BE2C (cell line): ENCODE measurements at regions not wholly inside any gene's neighbourhood (a gene's known extent, or its start where the extent isn't known, plus 50 kb on each side); places are given as distances from the start of the nearest gene placed in this dataset.
A peak's percentile ranks its signal among the peaks of the same experiment; 100 is the strongest.

Source experiments
- DNase-seq: peaks from one replicate; pipeline ENCODE4 v3.0.0-alpha.2; 2020
- H3K27me3 ChIP-seq: fragments of 250-450 bp; sonication (Bioruptor Pico); 2 replicates; pipeline ENCODE4 v1.5.1; 2020; ENCODE audit warnings: mild to moderate bottlenecking
- H3K36me3 ChIP-seq: fragments of 250-450 bp; sonication (Bioruptor Pico); 2 replicates; pipeline ENCODE4 v1.5.1; 2020; ENCODE audit warnings: mild to moderate bottlenecking
- H3K4me1 ChIP-seq: fragments of 250-450 bp; sonication (Bioruptor Pico); 2 replicates; pipeline ENCODE4 v1.5.1; 2020
- H3K4me3 ChIP-seq: 2 replicates; pipeline ENCODE4 v1.5.1; 2011; ENCODE audit warnings: low read depth, low read length
- H3K9me3 ChIP-seq: fragments of 250-450 bp; sonication (Bioruptor Pico); 2 replicates; pipeline ENCODE4 v1.5.1; 2020
- TF ChIP-seq, protein P1 (sequence below): IDR thresholded peaks from 2 replicates; pipeline ENCODE4 v1.5.1; 2012; ENCODE audit warnings: mild to moderate bottlenecking, low read depth, low read length

DNA sequence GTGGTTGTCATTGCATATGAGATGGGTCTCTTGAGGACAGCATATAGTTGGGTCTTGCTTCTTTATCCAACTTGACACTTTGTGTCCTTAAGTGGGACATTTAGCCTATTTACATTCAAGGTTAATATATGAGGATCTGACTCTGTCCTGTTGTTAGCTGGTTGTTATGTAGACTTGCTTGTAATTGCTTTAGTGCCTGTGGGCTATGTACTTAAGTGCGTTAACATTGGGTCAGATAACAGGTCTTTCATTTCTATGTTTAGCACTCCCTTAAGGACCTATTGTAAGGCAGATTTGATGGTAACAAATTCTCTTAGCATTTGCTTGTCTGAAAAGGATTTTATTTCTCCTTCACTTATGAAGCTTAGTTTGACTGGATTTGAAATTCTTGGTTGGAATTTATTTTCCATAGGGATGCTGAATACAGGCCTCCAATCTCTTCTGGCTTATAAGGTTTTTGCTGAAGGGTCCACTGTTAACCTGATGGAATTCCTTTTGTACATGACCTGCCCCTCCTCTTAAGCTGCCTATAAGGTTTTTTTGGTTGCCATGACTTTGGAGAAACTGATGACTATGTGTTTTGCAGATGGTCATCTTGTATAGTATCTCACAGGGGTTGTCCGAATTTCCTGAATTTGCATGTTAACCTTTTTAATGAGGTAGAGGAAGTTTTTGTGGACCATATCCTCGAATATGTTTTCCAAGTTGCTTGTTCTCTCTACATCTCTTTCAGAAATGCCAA is 162.0 kb downstream of the NKX6-1 start:
- Histone ChIP-seq H3K4me3 (no peak overlapping the region), H3K4me1 (no peaks in the 10 kb centered on the region), H3K27me3 (no peaks in the 10 kb centered on the region), H3K36me3 (no peaks in the 10 kb centered on the region), H3K9me3 (peaks cover 3% of the 10 kb centered on the region; the same call in 1 of the 2 replicates)
- no peak for DNase-seq
- TF ChIP-seq, protein P1, sequence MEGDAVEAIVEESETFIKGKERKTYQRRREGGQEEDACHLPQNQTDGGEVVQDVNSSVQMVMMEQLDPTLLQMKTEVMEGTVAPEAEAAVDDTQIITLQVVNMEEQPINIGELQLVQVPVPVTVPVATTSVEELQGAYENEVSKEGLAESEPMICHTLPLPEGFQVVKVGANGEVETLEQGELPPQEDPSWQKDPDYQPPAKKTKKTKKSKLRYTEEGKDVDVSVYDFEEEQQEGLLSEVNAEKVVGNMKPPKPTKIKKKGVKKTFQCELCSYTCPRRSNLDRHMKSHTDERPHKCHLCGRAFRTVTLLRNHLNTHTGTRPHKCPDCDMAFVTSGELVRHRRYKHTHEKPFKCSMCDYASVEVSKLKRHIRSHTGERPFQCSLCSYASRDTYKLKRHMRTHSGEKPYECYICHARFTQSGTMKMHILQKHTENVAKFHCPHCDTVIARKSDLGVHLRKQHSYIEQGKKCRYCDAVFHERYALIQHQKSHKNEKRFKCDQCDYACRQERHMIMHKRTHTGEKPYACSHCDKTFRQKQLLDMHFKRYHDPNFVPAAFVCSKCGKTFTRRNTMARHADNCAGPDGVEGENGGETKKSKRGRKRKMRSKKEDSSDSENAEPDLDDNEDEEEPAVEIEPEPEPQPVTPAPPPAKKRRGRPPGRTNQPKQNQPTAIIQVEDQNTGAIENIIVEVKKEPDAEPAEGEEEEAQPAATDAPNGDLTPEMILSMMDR: no peak

- no peaks in the 10 kb centered on the region for H3K9me3 ChIP-seq
- no peaks in the 10 kb centered on the region for H3K36me3 ChIP-seq
- TF ChIP-seq, protein P1: no peak
- H3K4me3 ChIP-seq: no peak overlapping the region
- H3K27me3 ChIP-seq: no peaks in the 10 kb centered on the region
- H3K4me1 ChIP-seq: peaks cover 19% of the 10 kb centered on the region
- DNase-seq: no peak
Observed at GRCh38 chr4:84327526-84327925, 171.6 kb downstream of the NKX6-1 start.

- TF ChIP-seq, protein P1: no peak
- Histone ChIP-seq H3K36me3 (no peaks in the 10 kb centered on the region), H3K4me1 (peaks cover 19% of the 10 kb centered on the region), H3K9me3 (no peaks in the 10 kb centered on the region), H3K4me3 (no peak overlapping the region), H3K27me3 (no peaks in the 10 kb centered on the region)
- no peak for DNase-seq
Observed at GRCh38 chr4:84325625-84326024, 173.5 kb downstream of the NKX6-1 start.

DNA sequence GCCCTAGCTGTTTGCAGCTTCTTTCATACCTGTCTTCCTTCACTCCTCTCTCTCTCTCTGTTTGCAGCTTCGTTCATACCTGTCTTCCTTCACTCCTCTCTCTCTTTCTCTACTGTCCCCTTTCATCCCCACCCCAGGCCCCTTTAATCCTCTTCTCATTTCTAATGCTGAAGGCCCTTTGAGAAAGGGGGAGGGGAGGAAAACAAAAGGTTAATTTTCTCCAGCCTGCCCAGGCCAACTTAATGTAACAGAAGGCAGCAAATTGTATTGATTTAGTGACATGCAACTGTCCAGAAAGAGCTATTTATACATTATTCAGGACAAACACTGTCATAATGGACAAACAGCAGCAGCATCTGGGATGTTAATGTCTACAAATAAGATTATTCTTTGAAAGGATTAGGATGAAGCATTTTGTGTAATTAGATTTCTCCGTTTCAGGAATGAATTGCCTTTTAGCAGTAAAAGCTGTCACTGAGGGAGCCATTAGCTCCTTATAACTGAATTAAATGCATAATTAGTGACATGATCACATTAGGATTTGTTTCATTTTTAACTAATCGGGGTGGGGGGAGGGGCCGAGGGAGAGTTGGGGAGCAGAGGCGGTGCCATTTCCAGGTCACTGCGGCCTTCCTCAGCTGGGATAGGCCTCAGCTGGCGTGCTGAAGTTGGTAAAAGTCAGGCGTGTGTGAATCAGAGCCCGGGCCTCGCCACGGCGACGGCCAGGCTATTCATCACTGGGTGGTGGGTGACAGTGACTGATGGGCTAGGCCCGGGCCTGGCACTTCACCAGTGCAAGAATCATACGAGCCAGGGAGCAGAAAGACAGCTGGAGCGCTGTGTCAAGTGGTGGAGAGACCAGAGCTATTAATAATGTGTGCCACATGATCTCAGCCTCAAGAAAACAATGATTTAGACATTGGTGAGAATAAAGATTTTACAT is 174.5 kb downstream of the NKX6-1 start:
- DNase-seq: peak; percentile 92
- no peak overlapping the region for H3K4me3 ChIP-seq
- TF ChIP-seq, protein P1: no peak

GRCh38 chr4:84319124-84319523 is 180.0 kb downstream of the NKX6-1 start:
- no peak for DNase-seq
- peaks cover 17% of the 10 kb centered on the region for H3K4me1 ChIP-seq
- TF ChIP-seq, protein P1: no peak

More for the DNA sequence above, 174.5 kb downstream of the NKX6-1 start:
- peaks cover 19% of the 10 kb centered on the region for H3K4me1 ChIP-seq
- no peaks in the 10 kb centered on the region for H3K9me3 ChIP-seq
- no peaks in the 10 kb centered on the region for H3K27me3 ChIP-seq
- H3K36me3 ChIP-seq: no peaks in the 10 kb centered on the region

DNA sequence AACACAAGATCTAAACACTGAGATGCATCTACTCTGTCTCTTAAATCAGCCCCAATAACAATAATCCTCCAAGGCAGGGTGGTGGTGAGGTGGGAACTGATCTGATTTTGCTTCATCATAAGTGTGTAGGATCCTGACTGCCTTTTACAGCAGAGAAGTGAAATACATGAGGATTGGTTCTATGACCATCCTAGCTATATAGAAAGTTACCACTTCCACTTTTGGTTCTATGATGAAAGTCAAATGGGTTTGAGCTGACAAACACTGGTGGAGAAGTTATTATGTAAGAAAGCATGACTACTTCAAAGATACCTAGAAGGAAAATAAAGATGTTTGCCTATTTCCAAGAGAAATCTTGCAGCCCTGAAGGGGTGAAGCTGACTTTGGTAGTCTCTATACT is 181.6 kb downstream of the NKX6-1 start:
- H3K4me3 ChIP-seq: peak overlapping the region; percentile 35
- H3K36me3 ChIP-seq: no peaks in the 10 kb centered on the region
- TF ChIP-seq, protein P1: no peak
- H3K9me3 ChIP-seq: no peaks in the 10 kb centered on the region
- no peaks in the 10 kb centered on the region for H3K27me3 ChIP-seq
- peaks cover 10% of the 10 kb centered on the region; the same call in 1 of the 2 replicates for H3K4me1 ChIP-seq
- no peak for DNase-seq

More at GRCh38 chr4:84319124-84319523, 180.0 kb downstream of the NKX6-1 start:
- H3K27me3 ChIP-seq: no peaks in the 10 kb centered on the region
- no peaks in the 10 kb centered on the region for H3K36me3 ChIP-seq
- no peak overlapping the region for H3K4me3 ChIP-seq
- no peaks in the 10 kb centered on the region for H3K9me3 ChIP-seq
